Neural cell (in vitro differentiated cells): ENCODE measurements at regions not wholly inside any gene's neighbourhood (a gene's known extent, or its start where the extent isn't known, plus 50 kb on each side); places are given as distances from the start of the nearest gene placed in this dataset.

Experiments
- H2AFZ ChIP-seq: fragments of 200-600, 300-800 bp; sonication (generic), shearing (Covaris generic); 2 replicates; pipeline ENCODE4 v1.6.0; 2014; ENCODE audit warnings: low read depth, mild to moderate bottlenecking, antibody characterized with exemption, low read length, moderate library complexity
- H3F3A ChIP-seq: fragments of 200-600 bp; shearing (Covaris generic); 2 replicates; pipeline ENCODE4 v1.6.1; 2016; ENCODE audit warnings: mild to moderate bottlenecking, moderate library complexity, mixed read lengths, antibody characterized with exemption, low read length; ENCODE audit not compliant: insufficient read depth, poor library complexity, severe bottlenecking
- H3K27ac ChIP-seq: fragments of 200-600, 300-800 bp; sonication (generic), shearing (Covaris generic); 2 replicates; pipeline ENCODE4 v1.5.1; 2014; ENCODE audit warnings: mild to moderate bottlenecking, low read length, moderate library complexity
- H3K27me3 ChIP-seq: fragments of 300-800, 200-600 bp; sonication (generic), shearing (Covaris generic); 2 replicates; pipeline ENCODE4 v1.6.0; 2014; ENCODE audit warnings: mild to moderate bottlenecking, low read depth, low read length, moderate library complexity; ENCODE audit not compliant: insufficient read depth
- H3K36me3 ChIP-seq: fragments of 300-800, 200-600 bp; sonication (generic), shearing (Covaris generic); 2 replicates; pipeline ENCODE4 v1.5.1; 2014; ENCODE audit warnings: mild to moderate bottlenecking, antibody characterized with exemption, low read length, moderate library complexity; ENCODE audit not compliant: insufficient read depth
- H3K4me2 ChIP-seq: fragments of 300-800, 200-600 bp; sonication (generic), shearing (Covaris generic); 2 replicates; pipeline ENCODE4 v1.6.0; 2014; ENCODE audit warnings: mild to moderate bottlenecking, low read length
- H3K4me3 ChIP-seq: fragments of 300-800, 200-600 bp; sonication (generic), shearing (Covaris generic); 2 replicates; pipeline ENCODE4 v1.5.1; 2014; ENCODE audit warnings: mild to moderate bottlenecking, low read length, moderate library complexity
- H3K79me2 ChIP-seq: fragments of 200-600 bp; shearing (Covaris generic); replicated peaks from 2 replicates; pipeline ENCODE4 v1.6.0; 2014; ENCODE audit warnings: mild to moderate bottlenecking, low read length, moderate library complexity; ENCODE audit not compliant: insufficient read depth
- H3K9ac ChIP-seq: fragments of 300-800, 200-600 bp; sonication (generic), shearing (Covaris generic); 2 replicates; pipeline ENCODE4 v1.6.1; 2016; ENCODE audit warnings: mild to moderate bottlenecking, low read length, mixed read lengths
- H3K9me2 ChIP-seq: fragments of 200-600 bp; shearing (Covaris generic); 2 replicates; pipeline ENCODE4 v1.6.1; 2016; ENCODE audit warnings: mild to moderate bottlenecking, low read length, mixed read lengths; ENCODE audit not compliant: insufficient read depth
- H3K9me3 ChIP-seq: fragments of 200-600, 300-800 bp; sonication (generic), shearing (Covaris generic); 2 replicates; pipeline ENCODE4 v1.6.1; 2016; ENCODE audit warnings: mild to moderate bottlenecking, mixed run types, low read length, moderate library complexity, mixed read lengths
- H4K20me1 ChIP-seq: fragments of 200-600 bp; shearing (Covaris generic); 2 replicates; pipeline ENCODE4 v1.6.1; 2016; ENCODE audit warnings: mild to moderate bottlenecking, mixed run types; ENCODE audit not compliant: insufficient read depth
- EP300 ChIP-seq: fragments of 450-650 bp; conservative IDR thresholded peaks from 2 replicates; pipeline ENCODE4 v1.6.1; 2014; ENCODE audit warnings: antibody characterized with exemption, mild to moderate bottlenecking, moderate library complexity; ENCODE audit not compliant: poor library complexity, severe bottlenecking
- EZH2 ChIP-seq: fragments of 200-600, 300-800 bp; shearing (Covaris generic), sonication (generic); IDR thresholded peaks from 2 replicates; pipeline ENCODE4 v1.6.1; 2014; ENCODE audit warnings: antibody characterized with exemption, low read length, borderline replicate concordance, mild to moderate bottlenecking; ENCODE audit not compliant: insufficient read depth, poor library complexity, severe bottlenecking
- MXI1 ChIP-seq: fragments of 450-650 bp; conservative IDR thresholded peaks from 2 replicates; pipeline ENCODE4 v1.6.1; 2014; ENCODE audit warnings: antibody characterized with exemption, mild to moderate bottlenecking; ENCODE audit not compliant: poor library complexity, severe bottlenecking
- POLR2AphosphoS5 ChIP-seq: IDR thresholded peaks from 2 replicates; pipeline ENCODE4 v1.6.1; 2012
- RAD21 ChIP-seq: fragments of 450-650 bp; conservative IDR thresholded peaks from 2 replicates; pipeline ENCODE4 v1.6.1; 2014; ENCODE audit warnings: antibody characterized with exemption, mild to moderate bottlenecking, moderate library complexity
- REST ChIP-seq: IDR thresholded peaks from 2 replicates; pipeline ENCODE4 v1.6.1; 2012; ENCODE audit warnings: borderline replicate concordance
- SMC3 ChIP-seq: fragments of 450-650 bp; conservative IDR thresholded peaks from 2 replicates; pipeline ENCODE4 v1.6.1; 2014; ENCODE audit warnings: antibody characterized with exemption, mild to moderate bottlenecking, moderate library complexity; ENCODE audit not compliant: poor library complexity
- TAF1 ChIP-seq: IDR thresholded peaks from 2 replicates; pipeline ENCODE4 v1.6.1; 2012; ENCODE audit warnings: low read depth
- TF ChIP-seq, protein P1 (sequence below): fragments of 450-650 bp; IDR thresholded peaks from 2 replicates; pipeline ENCODE4 v1.5.1; 2014; ENCODE audit warnings: antibody characterized with exemption, mild to moderate bottlenecking, moderate library complexity; ENCODE audit not compliant: poor library complexity, severe bottlenecking

DNA sequence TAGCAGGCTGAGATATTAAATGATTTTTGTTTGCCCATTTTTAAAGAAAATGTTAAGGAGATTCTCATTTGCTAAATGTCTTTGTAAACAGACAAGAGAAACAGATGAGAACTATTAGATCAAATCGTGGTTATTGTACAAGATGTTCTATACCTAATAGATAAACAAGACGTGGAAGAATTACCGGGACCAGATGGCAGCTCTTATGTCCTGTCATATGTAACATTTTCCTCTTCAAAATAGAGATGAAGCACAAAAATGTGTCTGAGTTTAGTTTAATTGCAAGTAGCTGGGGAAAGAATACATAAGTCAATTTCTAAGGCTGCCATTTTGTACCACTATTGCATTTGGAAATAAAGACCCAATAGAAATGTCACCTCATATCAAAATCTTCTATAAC, 553.7 kb downstream of the TUSC7 start:
- TF ChIP-seq EZH2 (no peak), MXI1 (no peak), REST (no peak), RAD21 (no peak), EP300 (no peak), TAF1 (no peak), POLR2AphosphoS5 (no peak), SMC3 (no peak)
- TF ChIP-seq, protein P1, sequence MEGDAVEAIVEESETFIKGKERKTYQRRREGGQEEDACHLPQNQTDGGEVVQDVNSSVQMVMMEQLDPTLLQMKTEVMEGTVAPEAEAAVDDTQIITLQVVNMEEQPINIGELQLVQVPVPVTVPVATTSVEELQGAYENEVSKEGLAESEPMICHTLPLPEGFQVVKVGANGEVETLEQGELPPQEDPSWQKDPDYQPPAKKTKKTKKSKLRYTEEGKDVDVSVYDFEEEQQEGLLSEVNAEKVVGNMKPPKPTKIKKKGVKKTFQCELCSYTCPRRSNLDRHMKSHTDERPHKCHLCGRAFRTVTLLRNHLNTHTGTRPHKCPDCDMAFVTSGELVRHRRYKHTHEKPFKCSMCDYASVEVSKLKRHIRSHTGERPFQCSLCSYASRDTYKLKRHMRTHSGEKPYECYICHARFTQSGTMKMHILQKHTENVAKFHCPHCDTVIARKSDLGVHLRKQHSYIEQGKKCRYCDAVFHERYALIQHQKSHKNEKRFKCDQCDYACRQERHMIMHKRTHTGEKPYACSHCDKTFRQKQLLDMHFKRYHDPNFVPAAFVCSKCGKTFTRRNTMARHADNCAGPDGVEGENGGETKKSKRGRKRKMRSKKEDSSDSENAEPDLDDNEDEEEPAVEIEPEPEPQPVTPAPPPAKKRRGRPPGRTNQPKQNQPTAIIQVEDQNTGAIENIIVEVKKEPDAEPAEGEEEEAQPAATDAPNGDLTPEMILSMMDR, result no peak
- Histone ChIP-seq H3F3A (no peaks in the 10 kb centered on the region), H3K4me2 (no peak overlapping the region), H3K27me3 (no peaks in the 10 kb centered on the region), H4K20me1 (no peaks in the 10 kb centered on the region), H3K9ac (no peak overlapping the region), H2AFZ (no peak overlapping the region), H3K79me2 (no peaks in the 10 kb centered on the region), H3K4me3 (no peak overlapping the region), H3K27ac (no peak overlapping the region), H3K9me2 (no peaks in the 10 kb centered on the region), H3K9me3 (no peaks in the 10 kb centered on the region), H3K36me3 (no peaks in the 10 kb centered on the region)

GRCh38 chr3:117263745-117264144, 554.2 kb downstream of the TUSC7 start:
- no peaks in the 10 kb centered on the region for H3K9me2 ChIP-seq
- no peaks in the 10 kb centered on the region for H3F3A ChIP-seq
- no peaks in the 10 kb centered on the region for H3K9me3 ChIP-seq
- no peaks in the 10 kb centered on the region for H3K79me2 ChIP-seq
- no peak overlapping the region for H3K4me3 ChIP-seq
- H2AFZ ChIP-seq, result no peak overlapping the region
- H3K36me3 ChIP-seq, result no peaks in the 10 kb centered on the region
- no peak overlapping the region for H3K9ac ChIP-seq
- no peak overlapping the region for H3K4me2 ChIP-seq
- no peaks in the 10 kb centered on the region for H3K27me3 ChIP-seq
- H4K20me1 ChIP-seq, result no peaks in the 10 kb centered on the region
- TF ChIP-seq POLR2AphosphoS5 (no peak), EP300 (no peak), SMC3 (no peak), MXI1 (no peak), REST (no peak), EZH2 (no peak), RAD21 (no peak), TAF1 (no peak)
- TF ChIP-seq, protein P1, result no peak
- H3K27ac ChIP-seq, result no peak overlapping the region
